Activated CD4-positive, alpha-beta T cell treated with anti-CD3 and anti-CD28 coated beads, Interleukin-2, amount 10 ng/mL, durations not matched to agents 24 days and 14 days (primary cell): ENCODE measurements at regions not wholly inside any gene's neighbourhood (a gene's known extent, or its start where the extent isn't known, plus 50 kb on each side); places are given as distances from the start of the nearest gene placed in this dataset.
A peak's percentile ranks its signal among the peaks of the same experiment; 100 is the strongest.
"Not testable (repeated sequence)": the region's sequence is repeated elsewhere in the genome, so short reads cannot be mapped to it uniquely, and the experiment has no call there.

Source experiments
- DNase-seq: peaks from one replicate; pipeline ENCODE4 v3.0.0; 2022
- H3K27ac Mint-ChIP-seq: one replicate; pipeline ENCODE4 v1.8.0; 2022; ENCODE audit warnings: mild to moderate bottlenecking, mixed read lengths
- H3K27me3 Mint-ChIP-seq: one replicate; pipeline ENCODE4 v1.8.0; 2022; ENCODE audit warnings: mixed read lengths
- H3K36me3 Mint-ChIP-seq: one replicate; pipeline ENCODE4 v1.8.0; 2022; ENCODE audit warnings: low read depth, mild to moderate bottlenecking, mixed read lengths
- H3K4me1 Mint-ChIP-seq: one replicate; pipeline ENCODE4 v1.8.0; 2021; ENCODE audit warnings: mixed read lengths
- H3K4me3 Mint-ChIP-seq: one replicate; pipeline ENCODE4 v1.8.0; 2022; ENCODE audit warnings: mild to moderate bottlenecking, moderate library complexity, mixed read lengths
- H3K9me3 Mint-ChIP-seq: one replicate; pipeline ENCODE4 v1.8.0; 2021; ENCODE audit warnings: mixed read lengths
- intact Hi-C: fragments of 100-400 bp; cut with micrococcal nuclease; formaldehyde crosslinking; loops from one replicate; pipeline ENCODE4 v1.15.1; 2023

DNA sequence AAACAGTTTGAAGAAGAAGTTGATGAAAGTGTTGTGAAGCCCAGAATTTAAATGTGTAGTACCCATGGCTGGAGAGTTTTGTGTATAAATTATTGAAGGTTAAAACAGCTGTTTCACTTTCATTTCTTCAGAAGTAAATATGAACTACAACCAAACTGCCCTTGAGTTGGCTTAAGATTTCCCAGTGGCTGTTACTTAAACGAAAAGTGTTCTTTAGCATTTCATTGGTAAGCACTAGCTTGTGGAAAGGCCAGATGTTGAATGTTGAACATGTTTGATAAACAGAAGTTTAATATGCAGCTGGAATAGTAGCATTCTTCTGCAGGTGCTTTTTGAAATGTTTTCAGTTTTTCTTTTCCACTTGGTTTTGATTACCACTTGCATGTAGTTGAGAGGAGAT is 83.2 kb upstream of the TNRC6B start:
- H3K27me3 Mint-ChIP-seq = no peaks in the 10 kb centered on the region
- intact Hi-C loops = no loop called here
- peaks cover 40% of the 10 kb centered on the region for H3K4me1 Mint-ChIP-seq
- peak; percentile 69 for DNase-seq
- H3K27ac Mint-ChIP-seq = peak overlapping the region; percentile 58
- peak overlapping the region; percentile 79 for H3K4me3 Mint-ChIP-seq
- H3K36me3 Mint-ChIP-seq = no peaks in the 10 kb centered on the region
- no peaks in the 10 kb centered on the region for H3K9me3 Mint-ChIP-seq

DNA sequence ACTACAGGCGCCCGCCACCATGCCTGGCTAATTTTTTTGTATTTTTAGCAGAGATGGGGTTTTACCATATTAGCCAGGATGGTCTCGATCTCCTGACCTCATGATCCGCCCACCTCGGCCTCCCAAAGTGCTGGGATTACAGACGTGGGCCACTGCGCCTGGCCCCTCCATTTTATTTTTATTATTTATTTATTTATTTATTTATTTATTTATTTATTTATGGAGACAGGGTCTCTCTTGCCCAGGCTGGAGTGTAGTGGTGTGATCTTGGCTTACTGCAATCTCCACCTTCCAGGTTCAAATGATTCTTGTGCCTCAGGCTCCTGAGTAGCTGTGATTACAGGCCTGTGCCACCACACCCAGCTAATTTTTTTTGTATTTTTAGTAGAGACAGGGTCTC is 77.8 kb upstream of the TNRC6B start:
- H3K4me3 Mint-ChIP-seq, H3K9me3 Mint-ChIP-seq, H3K36me3 Mint-ChIP-seq, H3K27ac Mint-ChIP-seq, intact Hi-C loops, H3K27me3 Mint-ChIP-seq, DNase-seq: not testable (repeated sequence)
- H3K4me1 Mint-ChIP-seq = peaks cover 20% of the 10 kb centered on the region

DNA sequence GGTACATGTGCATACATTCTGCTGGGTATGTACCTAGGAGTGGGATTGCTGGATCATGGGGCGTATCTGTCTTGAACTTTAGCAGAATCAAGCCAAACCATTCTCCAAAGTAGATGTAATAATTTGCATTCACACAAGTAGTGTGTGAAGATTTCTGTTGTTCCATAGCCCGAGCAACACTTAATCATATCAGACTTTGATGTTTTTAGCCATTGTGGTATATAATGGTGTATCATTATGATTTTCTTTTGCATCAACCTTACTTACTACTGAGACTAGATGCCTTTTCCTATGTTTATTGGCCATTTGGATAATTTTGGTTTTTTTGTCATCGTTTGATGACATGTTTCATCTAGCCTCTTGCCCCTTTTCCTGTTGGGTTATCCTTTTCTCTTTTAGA is 72.0 kb upstream of the TNRC6B start:
- intact Hi-C loops = loop anchor here (1.0 to 5.0 kb wide), 4 partner anchors 12 to 242 kb away; partner anchors contain the start of genes ADSL and TNRC6B

DNA sequence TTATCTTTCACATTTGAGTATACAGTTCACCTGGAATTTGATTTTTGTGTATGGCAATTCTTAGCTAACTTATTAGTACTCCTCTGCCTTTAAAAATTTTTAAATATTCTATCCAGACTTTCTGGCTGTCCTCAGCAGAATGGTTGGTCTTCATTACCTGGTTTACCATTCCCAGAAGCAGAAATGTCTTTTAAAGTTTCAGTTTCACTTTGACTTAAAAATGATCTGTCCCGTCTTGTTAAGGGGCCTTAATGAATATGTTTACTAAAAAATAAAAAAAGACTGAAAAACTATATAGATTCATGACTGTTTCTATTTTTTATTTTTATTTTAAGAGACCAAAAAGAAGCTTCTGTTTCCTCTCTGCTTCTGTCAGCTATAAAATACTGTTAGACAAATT is 70.5 kb upstream of the TNRC6B start:
- intact Hi-C loops = loop anchor here (5.0 kb wide), 3 partner anchors 50 to 240 kb away; partner anchors contain the start of genes ADSL and TNRC6B
- Mint-ChIP-seq H3K9me3 (peaks cover 5% of the 10 kb centered on the region), H3K27ac (peak overlapping the region; percentile 88), H3K27me3 (no peaks in the 10 kb centered on the region), H3K36me3 (peaks cover 7% of the 10 kb centered on the region), H3K4me1 (peaks cover 38% of the 10 kb centered on the region), H3K4me3 (peak overlapping the region; percentile 86)
- DNase-seq = no peak

More for the DNA sequence above, 72.0 kb upstream of the TNRC6B start:
- H3K27me3 Mint-ChIP-seq = no peaks in the 10 kb centered on the region
- DNase-seq = no peak
- peaks cover 36% of the 10 kb centered on the region for H3K4me1 Mint-ChIP-seq
- H3K36me3 Mint-ChIP-seq = peaks cover 7% of the 10 kb centered on the region
- H3K9me3 Mint-ChIP-seq = peaks cover 5% of the 10 kb centered on the region
- no peak overlapping the region for H3K4me3 Mint-ChIP-seq
- H3K27ac Mint-ChIP-seq = no peak overlapping the region

DNA sequence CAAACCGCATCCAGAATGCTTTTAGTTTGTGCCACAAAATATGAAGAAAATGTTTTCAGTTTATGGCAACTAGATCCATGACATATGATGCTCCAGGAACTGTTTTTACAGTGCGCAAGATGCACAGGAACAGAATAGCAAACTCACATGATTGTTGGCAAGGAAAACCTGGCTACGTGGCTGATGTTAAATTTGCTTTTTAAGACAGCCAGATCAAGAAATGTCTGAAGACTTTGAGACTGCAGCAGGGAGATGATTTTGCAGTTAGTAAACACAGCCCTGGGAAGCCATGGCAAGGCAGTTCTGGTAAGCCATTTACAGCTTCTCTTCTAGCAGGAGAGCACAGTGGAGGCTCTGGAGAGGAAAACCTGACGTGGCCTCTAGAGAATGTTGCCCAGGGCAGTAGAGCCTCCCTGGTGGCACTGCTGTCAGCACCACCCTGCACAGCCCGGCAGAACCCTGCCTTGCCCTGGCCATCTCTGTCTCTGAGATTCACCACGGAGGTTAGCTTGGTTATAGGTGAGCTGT is 69.8 kb upstream of the TNRC6B start:
- H3K4me1 Mint-ChIP-seq = peaks cover 39% of the 10 kb centered on the region

DNA sequence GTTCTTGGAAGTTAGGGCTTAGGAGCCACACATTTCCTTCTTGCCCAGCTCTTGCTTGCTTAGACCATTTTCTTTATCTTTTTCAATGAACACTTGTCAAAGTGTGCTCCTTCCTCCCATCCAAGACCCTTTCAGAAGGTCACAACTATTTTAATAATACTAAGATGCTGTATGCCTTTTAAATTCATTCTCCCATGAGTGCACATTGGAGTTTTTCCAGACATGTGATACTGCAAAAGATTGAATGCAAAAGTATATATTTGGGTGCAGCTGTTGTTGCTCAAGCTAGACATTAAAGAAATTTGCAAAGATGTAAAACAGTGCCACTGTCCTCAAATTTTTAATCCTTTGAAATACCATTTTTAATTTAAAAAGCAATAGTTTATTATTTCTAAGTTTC is 69.3 kb upstream of the TNRC6B start:
- Mint-ChIP-seq H3K9me3 (peaks cover 5% of the 10 kb centered on the region), H3K27ac (peak overlapping the region; percentile 88), H3K27me3 (no peaks in the 10 kb centered on the region), H3K4me1 (peaks cover 40% of the 10 kb centered on the region), H3K4me3 (peak overlapping the region; percentile 86), H3K36me3 (peaks cover 7% of the 10 kb centered on the region)
- intact Hi-C loops = loop anchor here (5.0 kb wide), 3 partner anchors 51 to 239 kb away; partner anchors contain the start of genes ADSL and TNRC6B
- no peak for DNase-seq

More for the DNA sequence above, 69.8 kb upstream of the TNRC6B start:
- intact Hi-C loops = loop anchor here (5.0 kb wide), 3 partner anchors 51 to 239 kb away; partner anchors contain the start of genes ADSL and TNRC6B
- H3K27ac Mint-ChIP-seq = peak overlapping the region; percentile 88
- no peaks in the 10 kb centered on the region for H3K27me3 Mint-ChIP-seq
- H3K4me3 Mint-ChIP-seq = peak overlapping the region; percentile 86
- peaks cover 7% of the 10 kb centered on the region for H3K36me3 Mint-ChIP-seq
- peak; percentile 79 for DNase-seq
- H3K9me3 Mint-ChIP-seq = peaks cover 5% of the 10 kb centered on the region

DNA sequence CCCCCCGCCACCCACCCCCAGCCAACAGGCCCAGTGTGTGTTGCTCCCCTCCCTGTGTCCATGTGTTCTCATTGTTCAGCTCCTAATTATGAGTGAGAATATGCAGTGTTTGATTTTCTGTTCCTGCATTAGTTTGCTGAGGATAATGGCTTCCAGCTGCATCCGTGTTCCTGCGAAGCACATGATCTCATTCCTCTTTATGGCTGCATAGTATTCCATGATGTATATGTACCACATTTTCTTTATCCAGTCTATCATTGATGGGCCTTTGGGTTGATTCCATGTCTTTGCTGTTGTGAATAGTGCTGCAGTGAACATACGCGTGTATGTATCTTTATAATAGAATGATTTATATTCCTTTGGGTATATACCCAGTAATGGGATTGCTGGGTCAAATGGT is 68.8 kb upstream of the TNRC6B start:
- intact Hi-C loops = loop anchor here (5.0 kb wide), 3 partner anchors 52 to 238 kb away; partner anchors contain the start of genes ADSL and TNRC6B
- H3K4me3 Mint-ChIP-seq = peak overlapping the region; percentile 29
- H3K27me3 Mint-ChIP-seq = not testable (repeated sequence)

DNA sequence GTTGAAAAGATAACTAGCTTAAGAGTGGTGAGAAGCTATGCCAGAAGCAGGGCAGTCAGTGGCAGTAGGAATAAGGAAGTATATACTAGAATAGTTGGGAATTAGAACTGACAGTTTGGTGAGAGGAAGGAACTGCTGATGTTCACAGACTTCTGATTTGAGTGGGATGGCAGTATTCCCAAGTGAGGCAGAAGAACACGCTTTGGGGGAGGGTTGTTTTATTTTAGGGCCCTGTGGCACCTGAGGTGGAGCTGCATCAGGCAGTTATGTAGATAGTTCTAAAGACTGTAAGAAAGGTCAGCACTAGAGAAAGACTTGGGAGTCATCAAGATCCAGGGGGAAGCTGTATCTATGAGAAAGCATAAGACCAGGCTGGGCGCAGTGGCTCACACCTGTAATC is 66.3 kb upstream of the TNRC6B start:
- no peak for DNase-seq
- Mint-ChIP-seq H3K36me3 (peaks cover under 1% of the 10 kb centered on the region), H3K9me3 (peaks cover under 1% of the 10 kb centered on the region), H3K27ac (no peak overlapping the region), H3K4me1 (peaks cover 40% of the 10 kb centered on the region), H3K27me3 (no peaks in the 10 kb centered on the region), H3K4me3 (no peak overlapping the region)
- intact Hi-C loops = no loop called here

More for the DNA sequence above, 68.8 kb upstream of the TNRC6B start:
- not testable (repeated sequence) for H3K36me3 Mint-ChIP-seq, H3K27ac Mint-ChIP-seq, DNase-seq, H3K9me3 Mint-ChIP-seq
- H3K4me1 Mint-ChIP-seq = peaks cover 40% of the 10 kb centered on the region

DNA sequence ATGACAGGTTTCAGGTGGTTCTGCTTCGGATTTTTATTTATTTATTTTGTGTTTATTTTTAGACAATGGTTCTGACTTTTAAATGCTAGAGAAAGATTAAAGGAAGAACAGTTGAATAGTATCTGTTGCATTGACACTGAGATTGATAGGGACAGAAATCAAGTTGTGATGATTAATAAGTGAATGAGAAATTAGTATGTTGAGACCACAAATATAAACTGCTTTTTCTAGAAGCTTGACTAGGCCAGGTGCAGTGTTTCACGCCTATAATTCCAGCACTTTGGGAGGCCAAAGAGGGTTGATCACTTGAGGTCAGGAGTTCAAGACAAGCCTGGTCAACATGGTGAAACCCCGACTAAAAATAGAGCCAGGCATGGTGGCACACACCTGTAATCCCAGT is 65.1 kb upstream of the TNRC6B start:
- no peak overlapping the region for H3K27ac Mint-ChIP-seq
- intact Hi-C loops = no loop called here
- no peak for DNase-seq
- no peaks in the 10 kb centered on the region for H3K36me3 Mint-ChIP-seq
- H3K4me3 Mint-ChIP-seq = no peak overlapping the region
- H3K4me1 Mint-ChIP-seq = peaks cover 37% of the 10 kb centered on the region
- no peaks in the 10 kb centered on the region for H3K27me3 Mint-ChIP-seq
- no peaks in the 10 kb centered on the region for H3K9me3 Mint-ChIP-seq

DNA sequence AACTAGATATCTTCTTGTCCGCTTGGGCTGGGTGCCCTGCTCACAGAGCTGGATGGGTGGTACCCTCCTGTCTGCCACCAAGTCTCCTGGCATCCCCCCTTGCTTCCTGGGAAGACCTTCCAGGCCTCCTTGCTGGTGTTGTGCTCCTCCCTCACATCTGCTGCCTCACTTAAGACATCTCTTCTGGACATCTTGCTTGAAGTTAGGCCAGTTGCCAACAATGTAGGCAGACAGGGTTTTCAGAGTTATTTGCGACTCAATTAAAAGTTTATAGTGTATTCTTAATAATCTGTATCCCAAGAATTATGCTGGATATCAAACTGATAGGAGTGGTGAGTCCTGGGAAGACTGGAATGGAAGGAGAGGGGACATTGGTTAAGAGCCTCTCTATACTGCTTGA is 64.0 kb upstream of the TNRC6B start:
- Mint-ChIP-seq H3K36me3 (peaks cover 5% of the 10 kb centered on the region), H3K4me3 (no peak overlapping the region), H3K27me3 (no peaks in the 10 kb centered on the region), H3K27ac (no peak overlapping the region), H3K4me1 (peaks cover 27% of the 10 kb centered on the region), H3K9me3 (no peaks in the 10 kb centered on the region)
- DNase-seq = no peak
- intact Hi-C loops = no loop called here

DNA sequence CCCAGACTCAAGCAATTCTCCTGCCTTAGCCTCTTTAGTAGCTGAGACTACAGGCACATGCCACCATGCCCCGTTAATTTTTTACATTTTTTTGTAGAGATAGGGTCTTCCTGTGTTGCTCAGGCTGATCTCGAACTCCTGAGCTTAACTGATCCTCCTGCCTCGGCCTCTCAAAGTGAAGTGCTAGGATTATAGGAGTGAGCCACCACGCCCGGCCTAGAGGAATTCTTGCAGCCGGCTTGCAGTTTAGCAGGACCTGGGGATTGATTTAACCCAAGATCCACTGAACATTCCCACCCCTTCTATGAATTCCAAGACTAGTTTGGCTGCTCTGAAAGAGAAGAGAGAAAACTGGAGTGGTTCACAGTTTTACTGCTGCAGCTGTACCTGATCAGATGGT is 63.3 kb upstream of the TNRC6B start:
- H3K4me1 Mint-ChIP-seq = peaks cover 25% of the 10 kb centered on the region
- intact Hi-C loops = no loop called here
- peaks cover 6% of the 10 kb centered on the region for H3K36me3 Mint-ChIP-seq
- no peak overlapping the region for H3K27ac Mint-ChIP-seq
- H3K4me3 Mint-ChIP-seq = no peak overlapping the region
- no peaks in the 10 kb centered on the region for H3K27me3 Mint-ChIP-seq
- no peak for DNase-seq
- no peaks in the 10 kb centered on the region for H3K9me3 Mint-ChIP-seq

DNA sequence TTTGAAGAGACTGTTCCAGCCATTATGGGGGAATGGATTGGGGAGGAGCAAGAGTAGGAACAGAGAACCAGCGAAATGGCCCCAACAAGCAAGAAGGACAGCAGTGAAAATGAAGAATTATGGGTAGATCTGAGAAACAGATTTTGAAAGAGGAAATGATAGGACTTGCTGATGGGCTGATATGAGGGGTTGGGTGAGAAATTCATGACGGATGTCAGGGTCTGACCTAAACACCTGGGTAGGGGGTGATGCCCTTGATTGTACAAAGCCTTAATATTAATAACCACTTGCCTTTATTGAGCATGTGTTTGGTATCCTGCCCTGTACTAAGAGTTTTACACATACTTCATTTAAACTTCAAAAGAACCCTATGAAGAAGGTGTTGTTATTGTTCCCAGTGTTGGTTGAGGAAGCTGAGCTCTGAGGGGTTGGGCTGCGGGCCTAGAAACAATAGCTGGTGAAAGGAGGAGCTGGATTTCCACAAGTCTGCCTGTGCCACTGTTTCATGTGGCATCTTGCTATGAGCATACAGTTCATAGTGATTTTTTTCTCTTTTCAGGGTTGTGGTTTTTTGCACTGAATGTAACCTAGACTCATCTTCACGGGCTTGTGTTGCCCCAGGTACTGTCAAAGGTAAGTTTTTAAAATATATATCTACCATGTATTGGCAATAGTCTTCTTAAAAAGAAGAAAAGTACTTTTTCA is 61.1 kb upstream of the TNRC6B start:
- Mint-ChIP-seq H3K27ac (peak overlapping the region; percentile 2), H3K9me3 (no peaks in the 10 kb centered on the region), H3K4me3 (peak overlapping the region; percentile 1), H3K27me3 (no peaks in the 10 kb centered on the region), H3K4me1 (peaks cover 18% of the 10 kb centered on the region), H3K36me3 (peaks cover 8% of the 10 kb centered on the region)
- DNase-seq = peak; percentile 68
- intact Hi-C loops = no loop called here

DNA sequence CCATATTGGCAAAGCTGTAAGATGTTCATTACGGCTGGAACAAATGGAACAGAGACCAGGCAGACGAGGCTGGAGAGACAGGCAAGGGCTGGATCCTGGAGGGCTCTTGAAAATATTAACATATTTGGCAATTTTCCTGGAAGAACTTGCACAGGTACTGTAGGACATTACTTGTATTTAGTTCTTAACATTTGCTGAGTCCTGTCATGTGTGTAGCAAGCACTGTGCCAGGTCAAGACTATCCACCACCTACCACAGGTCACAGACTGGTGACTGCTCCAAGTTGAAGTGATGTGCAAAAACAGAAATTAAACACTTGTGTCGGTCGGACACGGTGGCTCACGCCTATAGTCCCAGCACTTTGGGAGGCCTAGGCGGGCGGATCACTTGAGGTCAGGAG is 58.7 kb upstream of the TNRC6B start:
- no peak overlapping the region for H3K27ac Mint-ChIP-seq
- peaks cover 24% of the 10 kb centered on the region for H3K4me1 Mint-ChIP-seq
- intact Hi-C loops = no loop called here
- DNase-seq = no peak
- H3K4me3 Mint-ChIP-seq = no peak overlapping the region
- H3K27me3 Mint-ChIP-seq = no peaks in the 10 kb centered on the region
- H3K36me3 Mint-ChIP-seq = peaks cover 15% of the 10 kb centered on the region
- no peaks in the 10 kb centered on the region for H3K9me3 Mint-ChIP-seq

DNA sequence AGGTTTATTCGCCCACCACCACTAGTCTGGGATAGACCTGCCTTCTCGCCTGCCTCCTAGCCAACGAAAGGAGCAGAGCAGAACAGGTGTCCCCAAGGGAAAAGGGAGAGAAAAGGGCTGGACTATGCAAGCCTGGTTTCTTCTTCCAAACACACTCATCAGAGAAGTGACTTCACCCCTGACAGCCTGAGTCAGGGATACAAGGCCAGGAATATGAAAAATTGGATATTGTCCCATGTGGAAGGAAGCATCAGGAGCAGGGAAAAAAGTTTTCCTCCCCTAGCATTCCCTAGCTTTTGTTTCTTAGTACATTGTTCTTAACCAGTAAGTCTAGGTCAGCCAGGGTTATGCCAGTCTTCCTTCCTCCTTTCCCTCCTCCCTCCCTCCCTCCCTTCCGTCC is 56.9 kb upstream of the TNRC6B start:
- no peak overlapping the region for H3K27ac Mint-ChIP-seq
- no peak for DNase-seq
- intact Hi-C loops = no loop called here
- H3K9me3 Mint-ChIP-seq = no peaks in the 10 kb centered on the region
- H3K4me3 Mint-ChIP-seq = no peak overlapping the region
- H3K27me3 Mint-ChIP-seq = no peaks in the 10 kb centered on the region
- H3K4me1 Mint-ChIP-seq = peaks cover 20% of the 10 kb centered on the region
- peaks cover 17% of the 10 kb centered on the region for H3K36me3 Mint-ChIP-seq
